Brain microvascular endothelial cell (primary cell): ENCODE measurements at regions not wholly inside any gene's neighbourhood (a gene's known extent, or its start where the extent isn't known, plus 50 kb on each side); places are given as distances from the start of the nearest gene placed in this dataset.

Experiments
- DNase-seq: peaks from one replicate; pipeline ENCODE4 v3.0.0-alpha.2; 2020
- H3K27ac ChIP-seq: fragments of 250-450 bp; sonication (Bioruptor Pico); 2 replicates; pipeline ENCODE4 v1.5.1; 2020; ENCODE audit warnings: mild to moderate bottlenecking, moderate library complexity
- H3K27me3 ChIP-seq: fragments of 250-450 bp; sonication (Bioruptor Pico); replicated peaks from 2 replicates; pipeline ENCODE4 v1.5.1; 2020; ENCODE audit warnings: mild to moderate bottlenecking
- H3K36me3 ChIP-seq: fragments of 250-450 bp; sonication (Bioruptor Pico); replicated peaks from 2 replicates; pipeline ENCODE4 v1.5.1; 2020; ENCODE audit warnings: mild to moderate bottlenecking
- H3K4me3 ChIP-seq: 2 replicates; pipeline ENCODE4 v1.5.1; 2011; ENCODE audit warnings: low read depth, mild to moderate bottlenecking, control low read depth, low read length, moderate library complexity
- in situ Hi-C: cut with HindIII; loops from 2 replicates; pipeline ENCODE4 v1.10.0; 2017; ENCODE audit warnings: low sequenced_read_pairs, low pct_ligation_motif_present
- TF ChIP-seq, protein P1 (sequence below): IDR thresholded peaks from 2 replicates; pipeline ENCODE4 v1.5.1; 2011; ENCODE audit warnings: low read depth, mild to moderate bottlenecking, moderate library complexity, low read length, control low read depth, inconsistent platforms; ENCODE audit errors: missing control alignments

DNA sequence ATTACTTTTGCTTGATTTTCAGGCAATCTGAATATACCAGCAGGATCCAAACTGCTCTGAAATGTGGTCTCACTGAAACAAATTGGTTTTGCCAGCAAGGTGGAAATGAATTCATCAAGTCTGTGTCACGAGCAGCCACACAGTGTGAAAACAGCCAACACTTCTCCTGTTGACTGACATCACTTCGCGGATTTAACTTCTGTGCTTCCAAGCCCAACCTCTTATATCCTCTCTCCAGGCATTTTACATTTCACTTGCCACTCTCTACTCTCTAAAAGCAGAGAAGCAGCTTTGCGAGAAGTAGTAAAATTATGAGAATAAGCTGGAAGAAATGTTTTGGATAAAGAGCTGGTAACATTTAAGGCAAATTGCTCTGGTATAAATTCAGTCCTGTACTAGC, 106.1 kb upstream of the FRG1 start:
- Histone ChIP-seq H3K36me3 (no peaks in the 10 kb centered on the region), H3K4me3 (no peak overlapping the region), H3K27ac (no peak overlapping the region), H3K27me3 (no peaks in the 10 kb centered on the region)
- in situ Hi-C loops: no loop called here
- TF ChIP-seq, protein P1, sequence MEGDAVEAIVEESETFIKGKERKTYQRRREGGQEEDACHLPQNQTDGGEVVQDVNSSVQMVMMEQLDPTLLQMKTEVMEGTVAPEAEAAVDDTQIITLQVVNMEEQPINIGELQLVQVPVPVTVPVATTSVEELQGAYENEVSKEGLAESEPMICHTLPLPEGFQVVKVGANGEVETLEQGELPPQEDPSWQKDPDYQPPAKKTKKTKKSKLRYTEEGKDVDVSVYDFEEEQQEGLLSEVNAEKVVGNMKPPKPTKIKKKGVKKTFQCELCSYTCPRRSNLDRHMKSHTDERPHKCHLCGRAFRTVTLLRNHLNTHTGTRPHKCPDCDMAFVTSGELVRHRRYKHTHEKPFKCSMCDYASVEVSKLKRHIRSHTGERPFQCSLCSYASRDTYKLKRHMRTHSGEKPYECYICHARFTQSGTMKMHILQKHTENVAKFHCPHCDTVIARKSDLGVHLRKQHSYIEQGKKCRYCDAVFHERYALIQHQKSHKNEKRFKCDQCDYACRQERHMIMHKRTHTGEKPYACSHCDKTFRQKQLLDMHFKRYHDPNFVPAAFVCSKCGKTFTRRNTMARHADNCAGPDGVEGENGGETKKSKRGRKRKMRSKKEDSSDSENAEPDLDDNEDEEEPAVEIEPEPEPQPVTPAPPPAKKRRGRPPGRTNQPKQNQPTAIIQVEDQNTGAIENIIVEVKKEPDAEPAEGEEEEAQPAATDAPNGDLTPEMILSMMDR: no peak
- no peak for DNase-seq

DNA sequence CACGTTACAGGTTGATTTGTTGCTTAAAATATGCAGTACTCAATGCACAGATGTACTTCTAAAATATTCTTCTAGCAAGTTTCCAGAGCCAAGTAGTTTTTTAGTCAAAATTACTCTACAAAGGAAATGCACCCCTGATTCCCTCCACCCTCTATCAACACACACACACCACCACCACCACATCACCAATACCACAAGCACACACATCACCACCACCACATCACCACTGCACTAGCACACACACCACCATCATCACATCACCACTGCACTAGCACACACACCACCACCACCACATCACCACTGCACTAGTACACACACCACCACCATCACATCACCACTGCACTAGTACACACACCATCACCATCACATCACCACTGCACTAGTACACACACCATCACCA, 105.2 kb upstream of the FRG1 start:
- in situ Hi-C loops: no loop called here

DNA sequence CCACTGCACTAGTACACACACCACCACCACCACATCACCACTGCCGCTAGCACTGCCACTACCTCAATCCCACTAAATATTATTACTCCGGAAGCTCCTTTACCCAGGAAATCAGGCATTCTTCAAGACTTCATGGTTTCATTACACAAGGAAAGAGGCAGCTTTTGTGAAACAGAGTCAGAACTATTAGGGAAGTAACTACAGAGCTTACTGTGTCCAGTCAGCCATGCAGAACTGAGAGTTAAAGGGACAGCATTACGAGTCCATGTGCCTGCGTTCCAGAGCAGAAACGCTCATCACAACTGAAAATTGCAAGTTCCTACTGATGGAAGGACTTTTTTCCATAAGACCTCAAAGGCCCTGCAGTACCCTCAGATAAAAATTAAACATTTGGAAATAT, 103.2 kb upstream of the FRG1 start:
- H3K27me3 ChIP-seq: no peaks in the 10 kb centered on the region
- in situ Hi-C loops: no loop called here
- no peak overlapping the region for H3K4me3 ChIP-seq
- TF ChIP-seq, protein P1: no peak
- no peak for DNase-seq
- no peaks in the 10 kb centered on the region for H3K36me3 ChIP-seq
- H3K27ac ChIP-seq: no peak overlapping the region

More for the DNA sequence above, 105.2 kb upstream of the FRG1 start:
- TF ChIP-seq, protein P1: no peak
- H3K27me3 ChIP-seq: no peaks in the 10 kb centered on the region
- no peak overlapping the region for H3K27ac ChIP-seq
- no peak for DNase-seq
- H3K4me3 ChIP-seq: no peak overlapping the region
- no peaks in the 10 kb centered on the region for H3K36me3 ChIP-seq

- H3K36me3 ChIP-seq: no peaks in the 10 kb centered on the region
- in situ Hi-C loops: no loop called here
- H3K27ac ChIP-seq: no peak overlapping the region
- TF ChIP-seq, protein P1: no peak
- no peaks in the 10 kb centered on the region for H3K27me3 ChIP-seq
- DNase-seq: no peak
- H3K4me3 ChIP-seq: no peak overlapping the region
These were observed 101.7 kb upstream of the FRG1 start for GRCh38 chr4:189838821-189839497.

GRCh38 chr4:189840356-189840755, 100.3 kb upstream of the FRG1 start:
- H3K4me3 ChIP-seq: no peak overlapping the region
- TF ChIP-seq, protein P1: no peak
- in situ Hi-C loops: no loop called here

DNA sequence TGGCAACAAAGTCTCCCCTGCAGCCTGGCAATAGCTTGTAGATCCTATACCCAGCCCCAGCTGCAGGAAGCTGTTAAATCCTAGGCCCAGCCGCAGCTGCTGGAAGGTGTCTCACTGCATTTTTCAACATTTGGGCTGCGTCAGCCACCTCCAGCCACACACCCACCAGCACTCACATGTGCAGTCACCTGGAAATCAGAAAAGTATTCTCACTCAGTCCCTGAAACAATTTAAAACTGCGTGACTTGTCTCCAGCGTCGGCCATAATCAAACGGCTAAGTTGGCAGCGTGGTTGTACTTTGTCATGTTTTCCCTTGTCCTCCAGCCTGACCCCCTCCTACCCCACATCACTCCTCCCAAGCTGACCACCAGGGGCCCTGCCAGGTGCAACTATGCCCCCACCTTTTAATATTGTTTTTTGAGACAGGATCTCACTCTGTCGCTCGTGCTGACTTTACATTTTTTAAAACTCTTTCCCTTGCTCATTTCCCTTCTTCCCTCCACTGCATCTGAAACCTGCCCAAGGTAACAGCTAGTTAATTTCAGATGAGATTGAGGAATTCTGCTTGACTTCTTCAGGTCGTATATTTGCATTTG, 97.2 kb upstream of the FRG1 start:
- TF ChIP-seq, protein P1: no peak
- H3K36me3 ChIP-seq: no peaks in the 10 kb centered on the region
- H3K27me3 ChIP-seq: no peaks in the 10 kb centered on the region
- H3K4me3 ChIP-seq: no peak overlapping the region
- no peak for DNase-seq
- in situ Hi-C loops: no loop called here
- H3K27ac ChIP-seq: no peak overlapping the region

More at GRCh38 chr4:189840356-189840755, 100.3 kb upstream of the FRG1 start:
- DNase-seq: no peak
- Histone ChIP-seq H3K36me3 (no peaks in the 10 kb centered on the region), H3K27me3 (no peaks in the 10 kb centered on the region), H3K27ac (no peak overlapping the region)
